Erythroblast (primary cell): ENCODE measurements at regions not wholly inside any gene's neighbourhood (a gene's known extent, or its start where the extent isn't known, plus 50 kb on each side); places are given as distances from the start of the nearest gene placed in this dataset.
"Not testable (repeated sequence)": the region's sequence is repeated elsewhere in the genome, so short reads cannot be mapped to it uniquely, and the experiment has no call there.

Source experiments
- GATA1 ChIP-seq: IDR thresholded peaks from 2 replicates; pipeline ENCODE4 v1.6.1; 2011; ENCODE audit warnings: low read depth, mild to moderate bottlenecking, control low read depth, low read length, moderate library complexity
- POLR2A ChIP-seq: IDR thresholded peaks from 2 replicates; pipeline ENCODE4 v1.6.1; 2011; ENCODE audit warnings: mild to moderate bottlenecking, low read length

- TF ChIP-seq POLR2A, GATA1: not testable (repeated sequence)
Measured at GRCh38 chr15:84146299-84146698, 89.3 kb upstream of the GOLGA6L4 start.
